Right forelimb (tissue), 1 donor: ENCODE measurements at regions not wholly inside any gene's neighbourhood (a gene's known extent, or its start where the extent isn't known, plus 50 kb on each side); places are given as distances from the start of the nearest gene placed in this dataset.

Source experiments
- DNase-seq: peaks from one replicate; pipeline ENCODE4 v3.0.0-alpha.2; 2018

DNA sequence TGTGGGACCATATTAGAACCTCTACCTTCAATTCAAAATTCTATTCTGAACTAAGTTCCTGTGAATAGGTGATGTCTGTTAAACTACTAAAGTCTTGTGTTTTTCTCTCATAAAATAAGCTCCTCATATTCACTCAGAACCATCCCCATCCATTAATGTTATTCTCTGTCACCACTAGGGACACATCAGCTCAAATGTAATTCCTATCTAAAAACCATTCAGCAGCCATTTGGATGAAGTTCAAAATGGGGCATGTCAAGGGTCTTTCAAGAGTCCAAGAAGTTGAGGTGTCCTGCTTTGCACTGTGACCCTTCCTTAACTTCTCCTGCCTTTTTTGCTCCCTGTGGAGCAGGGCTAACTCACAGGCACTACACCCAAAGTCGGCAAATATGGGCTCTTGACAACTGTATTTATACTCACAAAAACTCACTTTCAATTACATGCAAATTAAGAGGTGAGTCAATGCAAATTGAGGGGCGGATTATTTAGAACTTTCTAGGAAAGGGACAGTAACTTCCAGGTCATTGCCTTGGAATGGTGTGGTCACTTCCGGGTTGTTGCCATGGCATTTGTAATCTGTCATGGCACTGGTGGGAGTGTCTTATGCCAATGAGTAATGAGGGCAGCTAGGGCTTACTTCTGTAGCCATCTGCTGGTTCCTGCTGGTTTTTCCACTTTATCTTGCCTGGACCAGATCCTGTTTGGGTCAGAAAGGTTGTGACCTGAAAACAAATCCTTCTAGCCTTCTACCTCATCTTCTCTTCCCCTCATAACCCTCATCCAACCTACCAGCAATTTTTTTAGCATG is 128.2 kb upstream of the COX10 start:
- DNase-seq: no peak

DNA sequence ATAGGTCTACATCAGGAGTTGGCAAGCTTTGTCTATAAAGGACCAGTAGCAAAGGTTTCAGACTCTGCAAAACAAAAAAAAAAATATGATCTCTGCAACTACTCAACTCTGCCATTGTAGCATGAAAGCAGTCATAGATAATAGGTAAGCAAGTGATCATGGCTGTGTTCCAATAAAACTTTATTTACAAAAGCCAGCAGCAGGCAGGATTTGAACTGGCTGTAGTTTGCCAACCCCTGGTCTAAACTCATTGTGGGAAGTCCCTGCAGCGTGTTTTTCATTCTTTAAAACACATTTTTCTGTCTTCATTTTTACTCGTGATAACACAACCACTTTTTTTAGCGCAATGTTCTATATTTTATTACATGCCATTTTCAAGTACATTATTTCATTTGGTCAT is 127.5 kb upstream of the COX10 start:
- no peak for DNase-seq

DNA sequence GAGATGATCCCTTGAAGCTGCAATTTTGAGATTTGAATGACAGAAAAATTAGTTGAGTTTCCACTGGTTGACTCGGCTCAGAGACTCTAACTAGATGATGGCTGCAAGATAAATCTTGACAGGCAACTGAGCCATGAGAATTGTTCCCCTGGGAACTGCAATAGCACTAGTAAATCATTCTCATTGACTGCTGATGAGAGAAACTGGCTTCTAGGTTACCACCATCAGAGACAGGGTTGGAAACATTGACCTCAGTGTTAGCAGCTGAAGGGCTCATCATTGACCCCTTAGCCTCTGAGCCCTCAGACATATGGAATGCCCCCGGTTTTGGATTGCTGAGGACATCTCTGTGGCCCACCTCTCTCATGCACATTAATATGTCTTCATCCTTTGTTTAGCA is 125.4 kb upstream of the COX10 start:
- DNase-seq: no peak

DNA sequence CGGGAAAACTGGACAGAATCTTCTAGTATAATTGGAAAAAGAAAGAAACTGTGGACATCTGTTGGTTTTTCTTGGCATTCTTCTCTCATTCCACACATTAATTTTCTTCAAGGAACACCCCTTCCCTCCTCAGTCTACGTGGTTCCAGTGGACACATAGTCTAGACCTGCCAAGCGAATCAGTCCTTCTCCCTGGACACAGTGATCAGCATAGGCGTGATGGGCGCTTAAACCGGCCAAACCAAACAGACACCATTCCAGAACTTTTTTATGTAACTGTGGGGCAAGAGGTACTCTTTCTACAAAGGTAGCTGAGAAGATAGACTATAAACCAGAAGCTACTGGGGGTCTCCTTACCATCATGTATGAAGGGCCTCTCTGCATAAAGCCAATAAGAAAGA is 121.8 kb upstream of the COX10 start:
- no peak for DNase-seq

DNA sequence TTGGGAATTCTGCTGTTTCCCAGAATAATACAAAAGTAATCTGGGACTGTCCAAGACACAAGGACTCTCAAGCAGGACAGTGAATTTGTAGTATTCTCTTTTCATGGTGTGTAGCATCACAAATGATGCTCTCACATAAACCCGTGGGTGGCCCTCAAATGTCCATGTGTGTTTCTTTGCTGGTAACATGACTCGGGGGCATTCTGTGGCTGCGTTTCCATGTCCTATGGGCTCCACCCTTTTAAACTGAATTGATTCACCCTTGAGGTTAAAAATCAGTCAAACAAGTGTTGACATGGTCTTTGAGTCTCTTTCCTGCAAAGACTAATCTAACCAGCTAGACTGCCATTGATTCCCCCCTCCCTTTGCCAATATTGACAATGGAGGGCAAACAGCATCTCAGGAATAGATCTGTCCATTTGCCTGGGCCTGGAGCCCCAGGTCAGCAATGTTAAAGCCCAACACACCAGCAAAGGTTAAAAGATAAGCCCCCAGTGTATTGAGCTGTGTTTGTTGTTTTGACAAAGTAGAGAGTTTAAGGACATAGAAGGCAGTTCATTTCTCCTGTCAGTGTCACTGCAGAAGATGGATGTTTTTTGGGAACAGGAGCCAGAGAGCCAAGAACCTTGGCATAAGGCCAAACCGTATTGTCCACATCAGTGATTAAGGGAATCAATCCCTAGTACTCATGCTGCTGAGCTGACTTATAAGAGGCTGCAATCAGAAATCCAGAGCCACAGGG is 117.1 kb upstream of the COX10 start:
- DNase-seq: no peak

DNA sequence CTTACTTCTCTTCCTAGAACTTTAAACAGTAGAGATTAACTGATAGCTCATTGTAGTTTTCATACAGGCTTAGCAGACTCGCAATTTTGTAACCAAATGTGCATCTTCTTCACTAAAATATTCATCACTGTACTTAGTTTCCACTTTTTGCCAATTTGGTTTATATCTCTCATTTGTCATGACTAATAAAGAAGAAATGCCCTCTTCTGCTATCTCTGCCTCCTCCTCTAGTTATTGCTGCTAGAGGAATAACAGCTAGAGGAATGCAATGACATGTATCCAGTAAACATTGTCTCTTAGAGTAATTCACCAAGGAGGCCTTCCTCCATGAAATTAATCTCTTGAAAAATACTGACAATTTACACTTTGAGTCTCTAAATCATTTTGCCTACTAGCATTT is 115.5 kb upstream of the COX10 start:
- no peak for DNase-seq

DNA sequence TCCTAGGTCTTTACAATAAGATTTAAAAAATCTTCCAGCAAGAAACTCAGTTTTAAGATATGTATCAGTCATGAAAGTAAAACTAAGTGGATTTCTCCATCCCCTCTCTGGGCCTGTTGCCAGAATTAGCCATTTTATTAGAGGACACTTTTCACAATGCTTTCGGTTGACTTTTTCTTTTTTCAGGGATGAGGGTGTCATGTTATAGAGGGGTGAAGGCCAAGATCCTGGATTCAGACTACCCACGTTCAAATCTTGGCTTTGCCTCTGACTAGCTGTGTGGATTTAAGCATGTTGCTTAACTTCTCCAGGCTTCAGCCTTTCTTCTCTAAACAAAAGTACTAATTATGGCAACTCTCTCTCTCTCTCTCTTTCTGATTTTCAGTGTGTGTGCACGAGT is 111.7 kb upstream of the COX10 start:
- DNase-seq: no peak

DNA sequence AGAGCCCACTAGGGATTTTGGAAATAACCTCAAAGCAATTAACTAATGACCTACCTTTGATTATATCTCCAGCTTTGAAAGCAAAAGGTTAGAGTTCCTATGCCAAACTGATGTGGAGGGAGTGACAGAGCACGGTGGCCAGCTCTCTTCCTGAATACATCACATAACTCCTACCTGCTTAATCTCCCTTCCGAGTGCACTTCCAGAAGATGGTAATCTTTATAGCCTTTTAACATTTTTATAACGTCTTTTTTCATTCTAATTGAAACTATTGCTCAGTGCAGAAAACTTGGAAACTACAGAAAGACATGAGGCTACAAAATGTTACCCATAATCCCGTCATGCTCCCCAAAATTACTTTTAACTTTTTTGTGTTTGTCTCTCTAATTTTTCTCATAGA is 110.5 kb upstream of the COX10 start:
- DNase-seq: no peak

DNA sequence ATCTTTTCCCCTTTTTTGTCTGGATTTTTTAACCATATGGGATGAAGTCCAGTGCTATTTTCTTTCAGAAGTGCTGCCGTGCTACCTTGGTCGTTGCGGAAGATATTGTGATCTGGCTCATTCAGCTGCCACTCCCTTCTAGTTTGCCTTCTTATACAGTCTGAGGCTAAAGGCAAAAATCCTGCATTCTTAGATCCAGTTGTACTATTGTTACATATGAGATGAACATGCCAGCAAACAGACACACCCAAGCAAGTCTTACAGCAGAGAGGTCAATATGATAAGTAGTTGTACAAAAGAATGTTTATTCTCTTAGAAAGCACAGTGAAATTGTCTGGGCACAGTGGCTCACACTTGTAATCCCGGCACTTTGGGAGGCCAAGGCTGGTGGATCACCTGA is 108.0 kb upstream of the COX10 start:
- DNase-seq: no peak

DNA sequence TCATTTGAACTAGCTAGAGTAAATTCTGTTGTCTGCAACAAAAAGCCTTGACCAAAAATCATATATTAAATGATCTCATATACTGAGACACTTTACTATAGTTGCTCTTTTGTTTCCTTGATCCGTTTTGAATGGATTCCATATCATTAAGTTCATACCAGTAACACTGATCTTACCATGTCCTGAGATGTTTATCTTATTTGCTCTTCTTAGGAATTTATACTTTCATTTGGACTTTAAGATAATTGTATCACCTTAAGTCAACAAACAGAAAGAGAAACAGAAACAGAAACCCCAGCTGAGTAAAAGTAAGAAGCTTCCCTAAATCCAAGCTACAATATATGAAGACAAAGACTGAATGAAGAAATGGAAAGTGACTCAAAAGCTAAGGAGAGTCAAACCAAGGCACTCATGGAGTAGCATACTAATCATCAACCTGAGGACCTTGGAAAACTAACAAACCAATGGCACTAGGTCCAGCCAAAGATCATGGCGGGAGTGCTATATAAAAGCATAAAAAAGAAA is 106.5 kb upstream of the COX10 start:
- DNase-seq: no peak

DNA sequence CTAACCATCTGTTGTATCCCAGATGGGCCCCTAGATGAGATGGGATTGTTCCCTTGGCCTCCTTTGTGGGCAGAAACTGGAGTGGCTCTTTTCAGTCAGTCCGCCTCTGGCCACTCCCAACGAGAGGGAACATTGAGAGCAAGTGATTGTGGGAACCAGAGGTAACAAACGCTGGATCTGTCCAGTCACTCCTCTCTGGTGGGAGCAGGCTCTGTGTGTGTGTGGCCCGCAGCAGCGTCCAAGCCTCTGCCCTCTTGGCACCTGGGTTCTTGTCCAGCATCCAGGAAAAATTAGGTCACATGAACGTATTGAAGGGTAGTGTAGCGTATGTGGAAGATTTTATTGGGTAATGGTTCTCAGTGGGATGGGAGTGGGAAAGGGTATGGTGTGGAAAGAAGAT is 101.9 kb upstream of the COX10 start:
- DNase-seq: no peak

DNA sequence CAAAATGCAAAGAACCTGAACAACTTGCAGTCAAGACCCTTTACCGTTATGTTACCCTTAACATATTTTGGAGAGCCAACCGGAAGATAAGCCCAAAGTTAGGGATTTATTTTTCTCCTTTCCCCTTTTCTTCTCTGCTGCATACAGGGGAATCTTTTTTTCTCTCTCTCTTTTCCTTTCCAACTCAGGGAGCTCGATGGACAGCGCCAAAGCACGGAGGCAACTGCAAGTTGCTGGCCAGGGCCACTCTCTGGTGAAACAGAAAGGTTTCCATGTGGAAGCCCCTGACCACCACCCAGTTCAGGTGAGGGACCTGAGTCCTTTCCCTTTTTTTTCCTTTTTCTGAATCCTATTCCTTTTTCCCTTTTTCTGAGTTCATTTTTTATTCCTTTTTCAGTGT is 98.8 kb upstream of the COX10 start:
- DNase-seq: no peak

DNA sequence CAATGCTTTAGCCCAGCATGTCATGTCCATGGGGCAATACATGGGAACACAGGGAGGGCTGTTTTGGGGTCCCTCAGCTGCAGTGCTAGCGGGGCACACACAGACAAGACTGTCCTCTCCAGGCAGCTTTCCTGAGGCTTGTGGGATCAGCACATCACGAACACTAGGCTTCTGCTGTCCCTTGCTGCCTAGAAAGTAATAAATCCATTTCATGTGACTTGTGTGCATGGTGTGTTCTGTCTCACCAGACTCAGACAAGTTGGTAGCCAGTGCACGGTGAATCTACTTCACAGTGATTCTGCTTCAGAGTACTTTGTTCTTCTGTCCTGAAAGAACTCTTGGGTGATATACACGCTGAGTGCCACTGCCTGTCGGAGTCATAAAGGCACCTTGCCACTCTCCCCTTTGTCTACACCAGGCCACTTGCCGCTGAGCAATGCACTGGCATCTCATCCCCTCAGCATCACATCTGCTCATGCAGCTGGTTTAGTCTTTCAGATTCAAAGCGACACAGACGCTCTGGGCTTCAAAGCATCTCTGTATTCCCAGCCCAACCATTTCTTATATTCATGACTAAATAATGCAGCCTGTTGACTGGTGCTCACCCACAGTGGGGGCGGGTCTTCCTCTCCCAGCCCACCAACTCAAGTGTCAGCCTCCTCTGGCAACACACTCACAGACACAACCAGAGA is 95.2 kb upstream of the COX10 start:
- no peak for DNase-seq

DNA sequence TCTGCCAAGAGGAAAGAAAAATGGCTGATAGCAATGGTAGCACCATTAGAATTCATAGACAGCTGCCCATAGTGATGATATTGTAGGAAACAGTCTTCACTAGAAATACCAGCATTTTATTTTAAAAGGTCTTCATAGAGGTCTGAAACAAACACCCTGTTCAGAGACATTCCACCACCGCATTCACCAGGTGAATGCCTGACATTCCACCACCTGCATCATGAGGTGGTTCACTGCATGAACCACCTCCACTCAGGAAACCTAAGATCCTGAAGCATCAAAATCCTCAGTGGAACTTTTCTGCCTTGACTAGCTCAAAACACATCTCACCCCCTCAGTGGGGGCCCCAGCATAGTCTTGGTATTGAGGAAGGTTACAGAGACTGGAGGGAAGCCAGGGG is 91.5 kb upstream of the COX10 start:
- no peak for DNase-seq

DNA sequence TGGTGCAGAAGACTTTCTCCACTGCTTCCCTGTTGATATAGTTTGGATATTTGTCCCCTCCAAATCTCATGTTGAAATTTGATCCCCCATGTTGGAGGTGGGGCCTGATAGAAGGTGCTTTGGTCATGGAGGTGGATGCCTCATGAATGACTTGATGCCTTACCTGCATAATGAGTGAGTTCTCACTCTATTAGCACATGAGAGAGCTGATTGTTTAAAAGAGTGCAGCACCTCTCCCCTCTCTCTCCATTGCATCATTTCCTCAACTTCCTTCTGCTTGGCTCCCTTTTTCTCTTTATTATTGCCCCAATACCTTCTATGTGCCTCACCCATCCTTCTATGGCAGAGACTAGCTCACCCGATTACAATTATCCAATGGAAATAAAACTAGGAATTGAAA is 90.8 kb upstream of the COX10 start:
- no peak for DNase-seq

DNA sequence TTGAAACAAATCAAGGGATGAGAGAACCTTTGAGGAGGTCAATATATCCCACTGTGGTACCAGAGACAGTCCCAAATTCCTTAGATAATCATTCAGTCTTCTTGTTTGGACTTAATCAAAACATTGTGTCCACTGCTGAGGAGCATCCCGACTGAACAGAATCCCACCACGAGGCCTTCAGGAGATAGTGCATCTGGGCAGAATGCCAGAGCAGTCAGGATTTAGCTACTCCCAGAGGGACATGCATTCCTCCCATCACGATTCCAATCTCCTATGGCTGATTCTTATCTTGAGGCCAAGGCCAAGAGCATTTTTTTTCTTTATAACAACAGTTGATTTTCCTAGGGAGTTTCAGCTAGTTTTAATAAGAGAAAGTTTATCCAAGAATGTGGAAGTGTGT is 87.4 kb upstream of the COX10 start:
- DNase-seq: no peak

DNA sequence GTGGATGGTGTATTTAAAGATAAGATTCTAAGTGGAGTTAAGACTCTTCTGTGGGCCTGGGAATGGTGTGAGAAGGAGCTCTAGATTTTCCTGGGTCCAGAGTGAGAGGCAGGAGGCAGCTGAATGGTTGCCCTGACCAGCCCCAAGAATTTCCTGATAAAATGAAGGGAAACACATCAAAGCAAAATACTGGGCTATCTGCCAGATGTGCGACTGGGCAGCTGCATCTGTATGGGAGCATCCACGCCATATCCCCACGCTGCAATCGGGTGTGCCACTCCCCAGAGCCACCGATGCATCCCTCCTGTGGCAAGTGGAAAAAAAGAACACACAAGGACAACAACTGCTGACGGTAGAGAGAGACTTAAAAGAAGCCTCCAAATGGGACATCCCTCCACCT is 84.3 kb upstream of the COX10 start:
- no peak for DNase-seq

DNA sequence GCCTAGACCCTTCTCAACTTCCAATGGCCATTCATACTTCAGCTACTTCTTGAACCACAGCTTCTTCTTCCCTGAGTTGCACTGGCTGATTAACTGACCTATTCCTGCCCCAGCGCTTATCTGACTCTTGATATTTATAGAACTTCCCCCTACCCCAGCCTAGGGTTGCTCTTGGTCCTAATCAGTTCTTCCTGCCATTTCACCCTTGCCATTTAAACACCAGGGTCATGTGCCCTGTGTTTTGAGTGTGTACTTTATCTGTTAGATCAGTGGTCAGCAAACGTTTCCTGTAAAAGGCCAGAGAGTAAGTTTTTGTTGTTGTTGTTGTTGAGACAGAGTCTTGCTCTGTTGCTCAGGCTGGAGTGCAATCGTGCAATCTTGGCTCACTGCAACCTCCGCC is 82.4 kb upstream of the COX10 start:
- no peak for DNase-seq

DNA sequence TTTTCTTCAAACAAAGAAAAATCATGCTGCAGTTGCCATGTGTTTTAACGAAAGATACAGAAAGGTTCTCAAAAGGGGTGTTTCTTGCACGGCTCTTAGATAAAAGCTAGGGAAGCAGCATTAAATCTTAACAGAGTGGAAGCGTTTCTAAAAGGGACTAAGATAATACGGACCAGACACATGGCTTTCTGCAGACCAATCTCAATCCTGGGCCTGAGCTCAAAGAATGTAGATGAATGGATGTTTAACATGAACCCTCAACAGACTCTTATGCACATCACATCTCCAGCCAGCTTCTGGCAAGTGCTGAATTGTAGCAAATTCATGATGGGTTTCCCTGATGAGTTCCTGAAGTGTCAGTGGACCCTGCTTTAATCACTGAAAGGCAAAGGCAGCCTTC is 80.2 kb upstream of the COX10 start:
- no peak for DNase-seq

DNA sequence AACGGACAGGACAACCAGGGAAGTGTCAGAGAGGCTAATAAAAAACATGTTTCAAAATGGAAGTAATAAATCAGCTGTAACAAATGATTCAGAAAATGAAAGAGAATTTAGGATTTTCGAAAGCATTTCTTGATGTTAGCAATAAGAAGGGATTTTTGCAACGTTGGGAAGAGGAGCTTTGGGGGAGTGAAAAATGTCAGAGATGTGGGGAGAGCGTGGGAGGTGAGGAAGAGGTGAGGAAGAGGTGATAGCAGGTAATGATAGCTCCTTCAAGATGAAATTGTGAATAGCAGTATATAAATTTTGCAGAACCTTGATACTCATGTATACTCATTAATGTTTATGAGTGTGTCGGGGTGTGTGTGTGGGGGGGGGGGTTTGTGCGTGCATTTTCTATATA is 76.2 kb upstream of the COX10 start:
- DNase-seq: no peak

DNA sequence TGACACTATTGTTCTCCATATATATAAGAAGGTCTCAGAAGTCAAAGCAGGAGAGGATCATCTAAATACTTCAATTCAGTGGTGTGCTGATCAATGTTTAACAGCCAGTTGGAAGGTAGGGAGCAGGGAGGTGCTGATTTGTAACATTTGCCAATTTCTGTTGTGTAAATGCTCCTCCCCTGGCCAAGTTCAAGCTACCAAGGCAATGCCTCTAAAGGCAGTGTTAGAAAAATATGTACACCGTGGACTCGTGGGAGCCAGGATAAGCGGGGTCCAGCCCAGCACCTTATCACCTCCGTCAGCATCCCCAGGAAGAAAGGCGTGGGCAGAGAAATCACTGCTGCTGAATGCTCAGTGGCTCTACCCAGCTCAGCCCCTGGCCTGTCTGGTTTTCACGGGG is 75.3 kb upstream of the COX10 start:
- no peak for DNase-seq

DNA sequence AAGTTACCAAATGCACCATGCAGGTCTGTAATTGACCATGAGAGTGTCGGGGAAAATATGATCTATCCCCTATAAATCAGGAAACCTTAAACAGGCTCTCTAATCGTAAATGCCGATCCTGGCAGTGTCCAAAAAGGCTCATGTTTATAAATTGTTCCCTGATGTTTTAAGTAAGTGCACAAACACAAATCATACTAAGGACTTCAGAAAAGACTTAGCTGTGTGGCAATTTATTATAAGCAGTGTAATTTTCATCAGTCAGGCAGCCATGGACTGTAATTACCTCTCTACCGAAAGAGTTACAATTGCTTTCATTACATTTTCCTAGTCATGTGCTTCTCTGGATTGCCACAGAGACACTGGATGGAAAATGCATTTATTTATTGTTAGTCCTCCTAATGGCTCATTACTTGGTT is 73.4 kb upstream of the COX10 start:
- DNase-seq: no peak

DNA sequence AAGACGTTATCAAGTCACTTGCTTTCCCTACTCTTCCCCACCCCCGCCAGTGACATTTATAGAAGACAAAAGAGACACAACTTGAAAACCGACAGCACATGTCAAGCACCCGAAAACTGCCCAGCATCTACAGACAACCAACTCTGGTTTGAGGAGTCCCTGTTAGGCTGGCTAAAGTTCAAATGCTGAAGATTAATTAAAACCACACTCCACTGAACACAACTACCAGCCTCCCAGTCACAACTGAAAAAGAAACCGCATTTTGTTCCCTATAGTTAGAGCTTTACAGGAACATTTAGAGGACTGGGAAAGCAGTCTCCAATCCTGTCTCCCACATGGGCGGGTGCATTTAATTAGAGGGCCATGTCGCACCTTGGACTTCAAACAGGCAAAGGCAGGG is 73.0 kb upstream of the COX10 start:
- no peak for DNase-seq

DNA sequence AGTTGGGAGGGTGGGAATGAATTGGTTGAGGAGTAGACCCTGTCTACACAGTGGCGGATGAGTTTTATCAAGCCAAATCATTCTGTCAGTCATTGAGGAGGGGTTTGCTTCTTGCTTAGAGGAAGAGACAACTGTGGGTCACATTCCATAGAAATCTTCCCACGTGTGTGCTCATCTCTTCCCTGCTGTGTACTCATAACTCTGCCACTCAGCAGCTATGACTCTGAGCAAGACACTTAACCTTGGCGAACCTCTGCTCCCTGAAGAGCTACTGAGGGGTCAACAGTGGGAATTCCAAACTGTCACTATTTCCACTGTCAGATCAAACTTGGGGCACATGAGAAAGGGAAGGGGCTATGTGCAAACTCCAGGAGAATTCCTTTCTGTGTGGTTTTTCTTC is 72.6 kb upstream of the COX10 start:
- no peak for DNase-seq
